IPS-18c (cell line): ENCODE measurements at regions not wholly inside any gene's neighbourhood (a gene's known extent, or its start where the extent isn't known, plus 50 kb on each side); places are given as distances from the start of the nearest gene placed in this dataset.
"Not testable (repeated sequence)": the region's sequence is repeated elsewhere in the genome, so short reads cannot be mapped to it uniquely, and the experiment has no call there.

Source experiments
- H3K4me3 ChIP-seq: 2 replicates; pipeline ENCODE4 v1.7.0; 2013; ENCODE audit warnings: low read depth, mild to moderate bottlenecking, low read length, moderate library complexity; ENCODE audit not compliant: insufficient read depth
- H3K9me3 ChIP-seq: one replicate; pipeline ENCODE4 v1.6.1; 2013; ENCODE audit warnings: mild to moderate bottlenecking, low read length, moderate library complexity; ENCODE audit not compliant: control insufficient read depth, insufficient read depth

- Histone ChIP-seq H3K4me3 (no peak overlapping the region), H3K9me3 (no peaks in the 10 kb centered on the region)
These were observed 516.5 kb downstream of the DNAH5 start for GRCh38 chr5:13427827-13428557.

- Histone ChIP-seq H3K4me3 (no peak overlapping the region), H3K9me3 (peaks cover 4% of the 10 kb centered on the region)
These were observed 532.4 kb downstream of the DNAH5 start for GRCh38 chr5:13412040-13412595.

GRCh38 chr5:13408616-13409015 lies 535.9 kb downstream of the DNAH5 start:
- Histone ChIP-seq H3K4me3 (no peak overlapping the region), H3K9me3 (no peaks in the 10 kb centered on the region)

DNA sequence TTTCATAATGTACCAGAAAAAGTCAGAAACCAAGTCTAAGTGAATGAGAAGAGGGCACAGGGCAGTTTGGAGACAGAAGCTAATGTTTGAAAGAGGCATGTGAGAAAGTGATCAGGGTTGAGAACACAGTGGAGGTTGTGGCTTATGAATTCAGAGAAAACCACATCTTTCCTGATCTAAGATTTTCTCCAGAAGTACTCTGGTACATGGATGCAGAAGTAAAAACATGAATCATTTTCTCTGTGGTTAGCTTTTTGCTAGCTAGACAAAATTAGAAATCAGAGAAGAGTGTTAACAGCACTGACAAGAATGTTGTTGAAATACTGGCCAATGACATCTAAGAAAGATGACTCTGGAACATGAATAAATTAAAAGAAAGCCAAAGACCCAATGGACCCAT lies 541.1 kb downstream of the DNAH5 start:
- no peaks in the 10 kb centered on the region for H3K9me3 ChIP-seq
- H3K4me3 ChIP-seq: no peak overlapping the region

GRCh38 chr5:13385066-13385465 lies 559.4 kb downstream of the DNAH5 start:
- peaks cover 6% of the 10 kb centered on the region for H3K9me3 ChIP-seq
- H3K4me3 ChIP-seq: no peak overlapping the region

- H3K9me3 ChIP-seq: peaks cover 2% of the 10 kb centered on the region
- H3K4me3 ChIP-seq: no peak overlapping the region
These were observed 562.3 kb downstream of the DNAH5 start for GRCh38 chr5:13382232-13382631.

DNA sequence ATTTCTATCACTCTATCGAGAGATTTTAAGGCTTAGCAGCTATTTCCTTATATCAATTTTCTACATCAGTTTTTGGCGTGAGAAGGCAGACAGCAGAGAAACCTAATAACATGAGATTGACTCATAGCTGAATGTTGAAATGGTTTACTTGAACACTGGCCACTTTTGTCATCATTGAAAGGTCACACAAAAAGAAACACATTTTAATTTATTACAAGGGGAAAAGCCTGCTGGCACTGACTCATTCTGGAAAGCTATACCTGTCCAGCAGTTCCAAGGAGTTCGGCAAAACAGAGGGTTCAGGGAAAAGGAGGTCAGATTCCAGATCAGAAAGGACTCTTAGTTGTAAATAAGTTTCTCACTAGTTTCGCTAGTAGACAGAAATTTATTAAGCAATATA lies 566.4 kb downstream of the DNAH5 start:
- Histone ChIP-seq H3K4me3 (no peak overlapping the region), H3K9me3 (no peaks in the 10 kb centered on the region)

DNA sequence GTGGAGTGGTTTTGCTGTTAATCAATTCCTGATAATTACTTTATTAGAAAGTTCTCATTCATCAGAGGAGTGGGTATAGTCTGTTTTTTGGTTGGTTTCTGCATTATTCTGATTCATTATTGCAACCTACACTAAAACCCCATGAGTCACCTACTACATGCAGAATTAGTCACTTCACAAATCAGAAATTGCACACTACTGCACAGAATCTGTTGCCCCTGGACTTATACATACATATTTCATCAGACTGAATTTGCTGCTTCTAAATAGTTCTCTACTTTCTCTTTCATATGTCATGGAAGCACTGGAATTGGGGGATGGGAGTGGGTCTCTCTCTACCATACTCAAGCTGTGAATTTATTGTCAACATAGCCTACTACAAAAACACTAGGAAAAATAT lies 585.1 kb downstream of the DNAH5 start:
- Histone ChIP-seq H3K9me3 (no peaks in the 10 kb centered on the region), H3K4me3 (no peak overlapping the region)

- H3K4me3 ChIP-seq: no peak overlapping the region
These were observed 586.1 kb downstream of the DNAH5 start for GRCh38 chr5:13358342-13358741.

DNA sequence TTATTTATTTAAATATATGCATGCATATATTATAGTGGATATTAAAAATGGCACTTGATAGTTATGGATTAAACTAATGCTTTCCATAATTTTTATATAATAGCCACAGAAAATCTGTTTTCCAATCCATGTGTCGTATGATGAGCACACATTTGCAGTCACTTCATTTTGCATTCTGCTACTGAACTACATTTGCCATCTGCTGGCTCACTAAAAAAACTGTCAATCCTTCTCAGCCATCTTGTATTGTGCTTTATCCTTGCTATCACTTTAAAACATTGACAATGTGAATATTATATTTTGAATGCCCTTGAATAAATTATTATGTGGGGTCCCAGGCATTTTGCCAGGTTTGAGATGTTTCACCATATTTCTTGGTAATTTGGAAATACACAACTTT lies 586.6 kb downstream of the DNAH5 start:
- H3K9me3 ChIP-seq: no peaks in the 10 kb centered on the region
- no peak overlapping the region for H3K4me3 ChIP-seq

More at GRCh38 chr5:13358342-13358741, 586.1 kb downstream of the DNAH5 start:
- H3K9me3 ChIP-seq: no peaks in the 10 kb centered on the region

- no peak overlapping the region for H3K4me3 ChIP-seq
- no peaks in the 10 kb centered on the region for H3K9me3 ChIP-seq
These were observed 588.3 kb downstream of the DNAH5 start for GRCh38 chr5:13356226-13356625.

DNA sequence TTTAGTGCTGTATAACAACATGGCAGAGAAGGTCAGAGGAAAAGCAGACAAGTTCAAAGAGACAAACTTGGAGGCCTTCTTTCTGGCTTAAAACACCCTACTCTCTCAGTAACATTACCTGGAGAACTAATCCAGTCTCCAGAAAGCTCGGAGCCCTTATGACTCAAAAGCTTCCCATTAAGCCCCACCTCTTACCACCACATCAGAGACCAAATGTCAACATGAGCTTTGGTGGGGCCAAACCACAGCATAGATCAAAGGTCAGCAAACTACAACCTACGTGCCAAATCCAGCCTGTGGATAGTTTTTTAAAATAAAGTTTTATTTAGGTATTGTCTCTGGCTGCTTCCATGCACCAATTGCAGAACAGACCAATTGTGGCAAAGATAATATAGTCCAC lies 589.9 kb downstream of the DNAH5 start:
- H3K9me3 ChIP-seq: no peaks in the 10 kb centered on the region

GRCh38 chr5:13350767-13351166 lies 593.7 kb downstream of the DNAH5 start:
- no peaks in the 10 kb centered on the region for H3K9me3 ChIP-seq

More for the DNA sequence above, 589.9 kb downstream of the DNAH5 start:
- no peak overlapping the region for H3K4me3 ChIP-seq

DNA sequence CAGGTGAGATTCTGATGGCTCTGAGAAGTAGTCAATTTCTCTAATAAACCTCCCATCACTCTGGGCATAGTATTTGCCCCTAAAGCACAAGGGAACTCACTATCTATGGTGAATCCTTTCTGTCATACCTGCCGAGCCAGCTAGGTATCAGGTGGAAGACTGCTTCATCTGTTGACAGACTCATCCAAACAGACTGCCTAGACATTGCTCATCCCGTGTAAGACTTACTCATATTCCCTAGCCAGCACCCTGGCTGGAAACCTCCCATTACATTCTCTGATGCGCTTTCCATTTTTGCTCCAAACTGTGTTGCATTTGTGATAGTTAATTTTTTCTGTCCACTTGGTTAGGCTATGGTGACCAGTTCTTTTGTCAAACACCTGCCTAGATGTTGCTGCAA lies 595.9 kb downstream of the DNAH5 start:
- H3K4me3 ChIP-seq: no peak overlapping the region
- H3K9me3 ChIP-seq: no peaks in the 10 kb centered on the region

More at GRCh38 chr5:13350767-13351166, 593.7 kb downstream of the DNAH5 start:
- no peak overlapping the region for H3K4me3 ChIP-seq

DNA sequence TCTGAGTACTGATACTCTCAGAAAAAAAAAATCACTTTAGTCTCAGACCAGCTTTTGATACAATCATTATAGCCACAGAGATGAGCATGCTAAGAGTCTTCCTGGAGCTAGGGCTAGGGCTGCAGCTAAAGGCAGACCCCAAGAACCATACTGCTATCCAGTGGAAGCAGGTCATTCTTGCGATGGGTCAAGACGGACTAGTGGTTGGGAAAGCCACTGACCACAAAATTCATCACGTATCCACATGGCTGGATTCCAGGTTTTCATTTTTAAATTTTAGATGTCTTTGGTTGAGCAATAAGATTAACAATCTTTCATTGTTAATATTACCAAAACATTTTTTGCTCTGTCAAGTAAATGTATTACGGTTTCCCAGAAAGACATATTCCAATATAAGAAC lies 598.1 kb downstream of the DNAH5 start:
- H3K9me3 ChIP-seq: no peaks in the 10 kb centered on the region
- H3K4me3 ChIP-seq: no peak overlapping the region

GRCh38 chr5:13339093-13339492 lies 605.4 kb downstream of the DNAH5 start:
- Histone ChIP-seq H3K4me3 (no peak overlapping the region), H3K9me3 (no peaks in the 10 kb centered on the region)

- H3K9me3 ChIP-seq: not testable (repeated sequence)
These were observed 609.5 kb downstream of the DNAH5 start for GRCh38 chr5:13335026-13335425.

DNA sequence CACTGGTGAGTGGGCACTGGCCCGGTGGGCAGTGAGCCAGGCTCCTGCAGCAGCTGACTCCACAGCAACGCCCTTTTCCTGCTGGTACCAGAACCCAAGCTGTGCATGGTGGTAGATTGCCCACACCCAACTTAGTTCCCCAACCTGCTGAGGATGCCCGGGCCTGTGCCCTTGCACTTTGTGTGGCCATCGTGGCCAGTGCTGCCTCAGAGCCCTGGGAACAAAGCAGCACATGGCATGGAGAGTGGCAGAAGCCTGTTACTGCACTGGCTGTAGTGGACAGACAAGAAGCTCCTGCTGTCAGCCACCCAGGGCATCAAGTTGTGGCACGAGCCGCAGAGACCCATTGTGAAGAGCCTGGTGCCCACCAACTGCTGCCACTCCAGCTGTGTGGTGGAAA lies 612.9 kb downstream of the DNAH5 start:
- no peak overlapping the region for H3K4me3 ChIP-seq
- H3K9me3 ChIP-seq: no peaks in the 10 kb centered on the region

More at GRCh38 chr5:13335026-13335425, 609.5 kb downstream of the DNAH5 start:
- H3K4me3 ChIP-seq: not testable (repeated sequence)

DNA sequence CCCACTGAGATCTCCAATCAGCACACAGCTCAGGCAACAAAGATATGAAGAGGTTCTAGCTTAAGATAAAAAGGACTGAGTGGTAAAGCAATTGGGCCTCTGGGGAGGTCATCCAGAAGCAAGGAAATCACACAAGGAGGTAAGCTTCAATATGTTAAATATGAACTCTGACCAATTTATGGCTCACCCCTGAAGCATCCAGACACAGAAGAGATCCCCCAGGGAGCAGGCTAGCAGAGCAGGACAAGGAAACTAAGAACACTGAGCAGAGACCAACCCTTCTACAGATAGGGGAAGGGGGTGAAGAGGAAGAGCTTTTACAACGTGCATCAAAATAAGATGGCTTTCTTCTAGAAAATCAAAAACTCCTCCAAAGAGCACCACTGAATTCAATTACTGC lies 616.2 kb downstream of the DNAH5 start:
- H3K9me3 ChIP-seq: no peaks in the 10 kb centered on the region

More for the DNA sequence above, 616.2 kb downstream of the DNAH5 start:
- no peak overlapping the region for H3K4me3 ChIP-seq
